ENCODE measurements at regions not wholly inside any gene's neighbourhood (a gene's known extent, or its start where the extent isn't known, plus 50 kb on each side); places are given as distances from the start of the nearest gene placed in this dataset.

DNA sequence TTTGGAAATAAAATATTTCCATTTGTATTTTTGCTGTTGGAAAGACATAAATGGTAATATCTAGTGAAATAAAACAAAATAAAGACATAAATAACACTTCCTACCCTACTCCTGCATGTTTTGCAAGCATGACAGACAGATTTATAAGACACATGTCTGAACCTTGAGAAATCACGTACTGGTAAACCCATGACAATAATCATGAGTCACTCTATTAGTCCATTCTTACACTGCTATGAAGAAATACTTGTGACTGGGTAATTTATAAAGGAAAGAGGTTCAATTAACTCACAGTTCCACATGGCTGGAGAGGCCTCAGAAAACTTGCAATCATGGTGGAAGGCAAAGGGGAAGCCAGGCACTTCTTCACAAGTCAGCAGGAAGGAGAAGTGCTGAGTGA is 942.2 kb downstream of the REEP3 start:
- no peak for DNase-seq

DNA sequence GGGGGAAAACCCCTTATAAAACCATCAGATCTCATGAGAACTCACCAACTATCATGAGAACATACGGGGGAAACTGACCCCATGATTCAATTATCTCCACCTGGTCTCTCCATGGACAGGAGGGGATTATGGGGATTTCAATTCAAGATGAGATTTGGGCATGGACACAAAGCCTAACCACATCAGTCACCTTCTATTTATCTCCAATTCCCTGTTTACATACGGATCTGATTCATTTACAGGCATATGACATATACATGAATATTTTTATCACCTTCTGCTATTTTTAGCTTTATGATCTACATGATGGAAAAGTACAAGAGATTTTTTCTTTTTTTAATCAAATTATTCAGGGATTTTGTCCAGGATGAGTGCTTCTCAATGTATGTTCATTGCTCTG is 944.5 kb downstream of the REEP3 start:
- DNase-seq: no peak

DNA sequence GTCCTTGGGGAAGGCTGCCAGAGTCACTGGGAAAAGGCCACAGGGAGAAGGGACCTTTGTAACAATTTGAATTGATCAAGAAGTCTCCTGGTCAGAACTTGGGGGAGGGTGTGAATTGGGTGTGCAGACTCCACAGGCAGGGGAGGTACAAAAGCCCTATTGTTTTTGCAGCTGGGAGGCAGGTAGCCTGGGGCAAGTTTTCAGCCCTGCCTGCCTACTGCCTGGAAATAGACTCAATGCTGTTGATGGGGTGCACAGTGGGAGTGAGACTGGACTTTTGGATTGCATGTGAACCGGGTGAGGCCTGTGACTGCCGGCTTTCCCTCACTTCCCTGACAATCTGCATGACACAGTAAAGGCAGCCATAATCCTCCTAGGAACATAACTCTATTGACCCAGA is 947.0 kb downstream of the REEP3 start:
- DNase-seq: no peak

DNA sequence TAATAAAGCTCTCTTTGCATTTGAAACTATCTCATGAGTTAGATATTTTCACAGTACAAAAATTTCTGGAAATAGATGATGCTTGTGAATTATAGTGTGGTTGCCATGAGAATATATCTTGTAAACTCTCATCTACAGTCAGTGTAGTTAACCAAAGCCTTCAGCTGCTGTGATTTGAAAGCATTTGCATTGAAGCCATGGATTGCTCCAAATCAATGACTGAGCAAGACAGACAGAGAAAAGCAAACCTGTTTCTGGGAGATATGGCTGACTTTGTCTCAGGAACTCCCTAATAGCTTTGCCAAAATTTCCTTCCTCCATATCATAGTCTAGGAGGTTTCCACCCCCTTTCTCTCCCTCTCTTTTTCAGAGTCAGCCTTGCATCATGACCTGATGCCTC is 955.3 kb downstream of the REEP3 start:
- no peak for DNase-seq

DNA sequence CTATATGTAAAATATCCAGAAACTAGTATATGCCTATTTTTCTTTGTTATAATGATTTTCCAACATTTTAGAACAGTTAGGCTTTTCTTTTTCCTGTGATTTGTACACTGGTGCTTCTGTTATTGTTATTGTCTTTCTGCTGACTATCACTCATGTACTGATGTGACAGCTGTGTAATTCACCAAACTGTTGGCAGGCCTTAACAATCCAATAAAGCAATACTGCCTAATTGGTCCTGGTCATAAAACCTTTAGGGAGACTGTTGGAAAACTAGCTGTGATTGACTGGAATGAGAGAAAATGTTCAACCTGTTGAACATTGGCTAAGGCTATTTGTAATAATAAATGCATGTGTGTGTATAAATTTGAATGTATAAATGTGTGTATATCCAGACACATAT is 956.6 kb downstream of the REEP3 start:
- no peak for DNase-seq

DNA sequence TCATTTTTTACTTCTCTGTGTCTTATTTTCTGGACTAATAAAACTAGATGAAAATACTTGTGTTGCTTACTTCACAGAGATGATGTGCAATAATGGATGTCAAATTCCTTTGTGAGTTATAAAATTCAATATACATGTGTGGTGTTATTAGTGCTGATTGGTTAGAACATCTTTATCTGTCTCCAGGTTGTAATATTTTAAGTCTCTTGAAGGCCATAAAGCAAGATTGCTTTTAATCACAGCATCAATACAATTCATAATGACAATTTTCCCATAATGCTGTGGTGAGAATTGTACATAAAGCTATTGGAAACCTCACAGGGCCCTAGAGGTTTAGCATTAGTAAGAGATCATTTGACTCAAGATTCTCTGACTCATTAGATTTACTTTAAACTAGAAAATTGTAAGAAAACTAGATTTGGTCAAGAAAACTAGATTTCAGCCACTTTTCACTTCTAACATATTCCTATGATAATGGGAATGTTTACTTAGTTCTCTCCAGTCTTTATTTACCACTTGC is 963.7 kb downstream of the REEP3 start:
- DNase-seq: no peak

DNA sequence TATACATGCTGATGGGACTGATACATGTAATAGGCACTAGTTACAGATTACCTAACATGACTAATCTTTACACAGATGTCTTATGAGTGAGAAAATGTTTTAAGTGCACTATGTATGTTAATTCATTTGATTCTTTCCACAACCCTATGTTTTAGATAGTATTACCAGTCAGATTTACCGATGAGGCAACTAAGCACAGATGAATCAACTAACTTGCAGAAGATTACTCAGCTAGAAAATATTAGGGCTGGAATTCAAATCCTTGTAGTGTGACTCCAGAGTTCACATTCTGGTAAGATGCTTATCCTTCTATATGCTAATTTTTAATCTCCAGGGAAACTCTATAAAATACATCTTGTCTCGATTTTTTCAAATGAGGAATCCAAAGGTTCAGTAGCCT is 964.9 kb downstream of the REEP3 start:
- DNase-seq: no peak

DNA sequence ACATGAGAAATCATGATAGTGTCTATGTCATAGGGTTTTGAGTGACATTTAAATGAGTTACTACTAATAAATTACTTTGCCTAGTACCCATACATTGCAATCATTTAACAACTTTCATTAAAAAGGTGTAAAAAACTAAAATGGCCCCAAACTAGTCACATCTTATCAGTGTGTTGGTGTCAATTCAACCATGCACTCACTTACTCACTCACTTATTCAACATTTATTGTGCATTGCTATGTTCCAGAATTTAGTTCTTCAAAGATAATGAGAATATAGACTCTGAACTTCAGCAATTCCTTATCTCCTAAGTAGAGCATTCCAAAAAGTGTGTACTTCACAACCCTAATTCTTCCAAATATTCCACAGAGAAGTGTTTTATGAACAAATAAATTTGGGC is 965.7 kb downstream of the REEP3 start:
- no peak for DNase-seq

DNA sequence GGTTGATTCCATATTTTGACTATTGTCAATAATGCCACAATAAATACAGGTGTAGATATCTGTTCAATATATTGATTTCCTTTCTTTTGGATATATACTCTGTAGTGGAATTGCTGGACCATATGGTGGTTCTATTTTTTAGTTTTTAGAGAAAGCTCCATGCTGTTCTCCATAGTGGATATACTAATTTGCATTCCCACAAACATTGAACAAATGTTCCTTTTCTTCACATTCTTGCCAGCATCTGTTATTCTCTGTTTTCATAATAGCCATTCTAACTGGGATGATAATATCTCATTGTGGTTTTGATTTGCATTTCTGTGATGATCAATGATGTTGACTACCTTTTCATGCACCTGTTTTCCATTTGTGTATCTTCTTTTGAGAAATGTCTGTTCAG is 973.7 kb downstream of the REEP3 start:
- DNase-seq: no peak

DNA sequence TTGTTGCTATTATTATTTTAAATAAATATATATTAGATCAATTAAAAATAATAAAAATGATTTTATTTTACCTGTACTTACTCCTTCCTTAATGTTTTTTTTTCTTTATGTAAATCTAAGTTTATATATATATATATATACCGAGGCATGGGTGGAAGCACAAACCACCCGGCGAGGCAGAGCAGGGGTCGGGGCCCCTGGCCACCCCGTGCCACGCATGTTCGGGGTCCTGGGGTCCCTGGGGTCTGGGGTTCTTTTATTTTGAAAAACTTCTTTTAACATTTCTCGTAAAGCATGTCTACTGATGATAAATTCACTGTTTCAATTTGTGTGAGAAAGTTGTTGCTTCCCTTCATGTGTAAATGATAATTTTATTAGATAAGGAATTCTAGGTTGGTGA is 976.1 kb downstream of the REEP3 start:
- DNase-seq: no peak

DNA sequence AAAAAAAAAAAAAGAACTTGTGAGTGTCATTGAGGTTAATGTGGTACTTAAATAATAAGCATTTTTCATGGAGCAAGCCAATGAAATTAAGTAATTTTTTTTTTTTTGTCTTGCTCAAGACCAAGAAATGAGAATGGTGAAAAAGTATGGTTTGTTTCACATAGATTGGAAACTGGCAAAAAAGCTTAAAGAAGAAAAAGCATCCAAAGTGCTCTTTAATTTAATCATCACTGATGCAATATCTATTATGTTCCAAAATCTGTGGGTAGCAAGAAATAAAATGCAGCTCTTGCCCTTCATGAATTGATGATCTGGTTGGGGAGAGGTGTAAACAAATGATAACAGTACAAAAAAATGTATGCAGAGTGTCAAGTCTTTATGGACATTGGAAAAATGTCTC is 980.6 kb downstream of the REEP3 start:
- DNase-seq: no peak

DNA sequence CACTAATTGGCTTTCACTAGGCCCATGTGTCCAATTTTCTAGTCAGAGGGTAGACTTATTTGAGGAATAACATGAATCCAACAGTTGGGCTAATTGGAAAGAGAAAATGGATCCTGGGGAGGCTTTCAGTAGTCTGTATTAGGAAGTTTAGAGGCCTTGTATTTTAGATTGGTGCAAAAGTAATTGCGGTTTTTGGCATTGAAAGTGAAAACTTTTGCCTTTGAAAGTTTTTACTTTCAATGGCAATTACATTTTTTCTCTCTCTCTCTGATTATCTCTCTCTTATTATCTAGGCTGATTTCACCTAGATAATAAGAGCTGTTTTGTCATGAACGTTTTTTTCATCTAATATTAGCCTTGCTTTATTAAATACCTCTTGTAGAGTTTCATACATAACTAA is 981.7 kb downstream of the REEP3 start:
- DNase-seq: no peak

DNA sequence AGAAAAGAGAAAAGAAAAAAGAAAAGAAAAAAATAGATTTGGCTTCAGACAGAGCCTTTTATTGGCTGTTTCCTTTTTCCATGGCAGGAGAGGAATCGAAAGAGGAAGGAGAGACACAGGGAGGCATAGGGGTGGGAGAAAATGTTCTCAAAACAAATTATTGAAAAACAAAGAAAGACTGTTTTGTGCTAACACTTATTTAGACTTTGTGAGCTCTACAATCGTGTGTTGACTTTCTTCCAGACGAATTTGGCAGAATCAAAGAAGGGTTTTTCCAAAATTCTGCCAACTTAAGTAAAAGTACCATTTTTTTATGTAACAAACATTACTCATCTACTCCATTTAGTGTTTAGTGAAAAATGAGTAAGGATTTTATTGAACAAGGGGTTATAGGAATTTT is 982.2 kb downstream of the REEP3 start:
- no peak for DNase-seq

DNA sequence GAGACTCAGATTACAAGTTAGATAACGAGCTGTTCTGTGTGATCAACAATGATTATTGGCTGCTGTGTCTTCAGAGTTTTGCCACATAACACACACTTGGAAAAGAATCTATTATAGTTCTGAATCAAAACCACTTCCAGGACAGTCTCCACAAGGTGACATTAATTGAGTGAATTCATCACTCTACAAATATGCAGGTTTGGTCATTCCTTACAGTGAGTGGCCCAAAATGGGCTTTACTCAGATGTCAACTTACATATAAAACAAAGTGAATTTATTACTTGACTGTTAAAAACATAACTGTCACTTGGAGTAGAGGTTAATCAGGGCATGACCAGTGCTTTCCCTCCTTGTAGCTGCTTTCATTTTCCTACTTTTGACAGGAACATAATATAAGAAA is 984.3 kb downstream of the REEP3 start:
- DNase-seq: no peak

DNA sequence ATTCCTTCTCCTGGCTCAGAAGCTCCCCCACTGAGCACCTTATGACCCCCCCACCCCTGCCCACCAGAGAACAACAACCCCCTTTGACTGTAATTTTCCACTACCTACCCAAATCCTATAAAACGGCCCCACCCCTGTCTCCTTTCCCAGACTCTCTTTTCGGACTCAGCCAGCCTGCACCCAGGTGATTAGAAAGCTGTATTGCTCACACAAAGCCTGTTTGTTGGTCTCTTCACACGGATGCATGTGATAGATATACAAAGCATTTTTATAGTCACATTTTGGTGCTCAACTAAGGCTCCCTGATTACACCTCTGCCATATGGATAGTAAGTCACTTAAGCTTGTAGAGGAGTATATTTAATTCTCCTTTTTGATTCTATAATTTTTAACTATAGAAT is 985.8 kb downstream of the REEP3 start:
- no peak for DNase-seq

DNA sequence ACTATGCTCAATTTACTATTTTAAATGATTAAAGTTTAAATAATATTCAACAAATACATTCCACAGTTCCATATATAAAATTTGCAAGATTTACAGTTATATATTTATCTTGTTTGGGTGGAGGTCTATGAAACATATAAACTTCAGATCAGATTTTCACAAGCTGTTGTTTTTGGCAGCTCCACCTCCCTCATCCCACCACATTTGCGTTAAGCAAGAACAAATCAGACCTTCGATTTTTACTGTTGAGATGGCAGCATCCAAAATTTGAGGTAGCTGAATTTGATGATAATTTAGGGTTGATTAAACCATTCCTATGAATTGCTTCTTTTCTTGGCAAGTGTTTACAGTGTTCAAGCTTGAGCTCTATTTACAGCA is 986.4 kb downstream of the REEP3 start:
- DNase-seq: no peak

DNA sequence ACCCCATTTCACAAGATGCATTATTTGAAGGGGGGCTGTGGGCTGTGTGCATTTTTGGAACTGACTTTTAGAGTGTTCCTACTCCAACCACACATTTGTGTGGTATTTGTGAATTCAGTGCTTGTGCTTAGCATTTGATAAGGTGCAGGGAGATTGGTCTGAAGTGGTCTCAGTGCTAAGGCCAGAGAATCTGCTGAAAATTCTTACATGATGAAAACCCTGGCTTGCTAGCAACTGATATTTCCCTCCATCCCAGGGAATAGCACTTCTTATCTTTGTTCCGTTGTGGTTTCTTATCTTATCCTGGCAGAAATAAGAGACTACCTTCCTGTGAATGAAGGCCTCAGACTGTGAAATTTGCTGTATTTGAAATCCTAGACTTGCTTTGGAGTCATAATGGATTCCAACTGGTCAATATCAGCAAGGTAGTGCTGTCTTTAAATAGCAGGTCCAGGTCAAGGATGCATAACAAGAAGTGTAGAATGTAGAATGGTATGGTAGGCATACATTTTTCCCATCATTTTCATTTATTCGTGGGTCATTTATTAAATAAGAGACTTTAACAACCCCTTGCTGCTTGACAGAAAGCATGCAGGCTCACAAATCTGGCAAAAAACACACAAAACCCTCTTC is 986.9 kb downstream of the REEP3 start:
- no peak for DNase-seq

DNA sequence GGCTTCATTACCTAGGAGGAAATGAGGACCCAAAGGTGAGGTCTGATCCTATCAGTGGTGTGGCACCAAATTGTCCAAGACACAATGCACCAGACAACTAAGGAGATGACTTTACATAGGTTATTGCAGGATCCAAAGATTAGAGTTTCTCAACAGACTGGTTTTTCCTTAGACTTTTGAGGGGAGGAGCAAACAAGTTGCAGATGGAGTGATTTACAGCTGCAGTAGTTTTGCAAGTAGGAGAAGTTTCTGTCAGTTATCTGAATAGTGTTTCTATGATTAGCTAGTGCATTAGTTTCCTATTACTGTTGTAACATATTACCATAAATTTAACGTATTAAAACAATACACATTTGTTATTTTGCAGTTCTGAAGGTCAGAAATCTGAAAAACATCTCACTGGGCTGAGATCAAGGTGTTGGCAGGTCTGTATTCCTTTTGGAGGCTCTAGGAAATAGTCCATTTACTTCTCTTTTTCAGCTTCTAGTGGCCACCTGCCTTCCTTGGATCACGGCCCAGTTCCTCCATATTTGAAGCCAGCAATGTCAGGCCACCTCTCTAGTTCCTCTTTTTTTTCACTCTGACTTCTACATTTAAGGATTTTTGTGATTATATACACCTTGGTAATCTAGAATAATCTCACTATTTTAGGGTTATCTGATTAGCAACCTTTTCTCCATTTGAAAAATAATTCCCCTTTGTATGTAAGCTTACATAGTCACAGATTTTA is 994.9 kb downstream of the REEP3 start:
- DNase-seq: no peak

DNA sequence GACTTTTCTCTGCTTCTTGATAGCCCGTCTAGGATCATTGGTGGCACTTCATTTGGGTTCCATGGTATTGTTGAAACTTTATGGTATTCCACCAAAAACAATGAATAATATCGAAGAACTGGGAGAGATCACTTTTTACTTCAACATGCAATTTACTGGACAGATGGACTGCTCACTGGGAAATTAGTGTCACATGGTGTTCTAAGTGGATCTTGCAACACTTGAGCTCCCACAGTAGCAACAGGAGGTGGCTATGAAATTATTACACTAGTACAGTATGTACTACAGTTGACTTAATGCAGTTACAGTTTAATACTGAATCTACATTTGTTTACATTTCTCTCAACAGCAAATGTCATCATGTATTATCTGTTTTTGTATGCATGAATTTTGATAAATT is 997.3 kb downstream of the REEP3 start:
- DNase-seq: no peak

DNA sequence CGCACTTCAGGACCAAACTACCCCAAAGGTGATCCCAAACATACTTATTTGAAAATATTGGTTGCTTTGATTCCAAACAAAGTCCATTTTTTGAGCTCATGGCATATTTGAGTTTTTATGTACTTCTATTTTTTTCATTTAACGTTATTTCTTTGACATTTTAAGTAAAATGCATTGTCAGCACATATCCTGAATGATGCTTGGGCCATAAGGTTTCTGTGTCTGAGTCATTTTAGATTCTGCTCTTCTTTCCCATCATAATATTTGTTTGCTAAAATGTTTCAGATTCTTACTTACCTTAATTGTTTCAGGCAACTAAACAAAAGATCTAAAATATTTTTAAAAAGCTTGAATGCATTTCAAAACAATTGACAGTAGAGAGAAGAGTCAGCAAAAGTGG is 998.2 kb downstream of the REEP3 start:
- DNase-seq: no peak

DNA sequence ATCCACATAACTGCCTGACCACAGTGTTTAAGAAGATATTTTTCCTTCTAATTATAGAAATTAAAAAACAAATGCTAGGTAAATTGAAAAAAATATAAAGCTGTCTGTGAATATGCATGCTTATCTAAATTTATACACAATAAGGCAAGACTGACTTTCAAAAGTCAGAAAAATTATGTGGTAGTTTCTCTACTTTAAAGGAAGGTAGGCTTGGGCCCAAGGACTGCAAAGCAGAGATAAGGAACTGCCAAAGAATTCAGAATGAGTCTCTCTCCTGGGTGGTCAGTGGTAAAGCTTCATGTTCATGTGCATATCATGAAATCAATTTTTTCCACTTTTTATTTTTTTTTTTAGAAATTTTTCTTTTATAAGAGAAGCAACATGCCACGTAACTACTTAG is 998.6 kb downstream of the REEP3 start:
- DNase-seq: no peak

DNA sequence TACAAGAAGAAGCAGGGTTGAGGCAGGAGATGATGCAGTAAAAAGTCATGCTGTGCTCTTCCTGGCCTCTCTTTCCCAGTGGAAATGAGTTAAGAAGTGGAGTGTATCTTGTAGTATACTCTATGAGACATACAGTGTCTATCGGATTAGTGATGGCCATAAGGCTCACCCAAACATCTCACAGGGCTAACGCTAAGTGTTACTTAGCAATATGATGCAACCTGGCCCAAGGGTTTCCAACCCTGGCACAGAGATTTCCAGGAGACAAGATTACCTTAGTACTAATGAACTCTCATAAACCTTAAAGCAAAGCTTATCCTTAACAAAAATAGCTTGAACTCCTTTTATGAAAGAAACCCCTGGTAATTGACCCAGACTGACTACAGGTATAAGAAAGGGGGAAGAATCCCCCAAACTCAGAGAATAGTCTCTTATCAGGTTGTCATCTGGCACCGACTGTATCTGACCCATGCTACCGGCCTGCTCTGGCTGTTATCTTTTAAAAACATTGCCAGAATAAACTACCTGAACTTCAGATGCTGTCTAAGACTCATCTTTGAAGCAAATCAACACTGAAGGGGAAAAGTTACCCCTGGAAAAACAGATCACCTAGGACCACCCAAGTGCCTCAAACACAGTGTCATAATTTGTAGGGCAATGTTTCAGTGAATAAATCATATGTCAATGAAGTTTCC is 1002.0 kb downstream of the REEP3 start:
- no peak for DNase-seq

DNA sequence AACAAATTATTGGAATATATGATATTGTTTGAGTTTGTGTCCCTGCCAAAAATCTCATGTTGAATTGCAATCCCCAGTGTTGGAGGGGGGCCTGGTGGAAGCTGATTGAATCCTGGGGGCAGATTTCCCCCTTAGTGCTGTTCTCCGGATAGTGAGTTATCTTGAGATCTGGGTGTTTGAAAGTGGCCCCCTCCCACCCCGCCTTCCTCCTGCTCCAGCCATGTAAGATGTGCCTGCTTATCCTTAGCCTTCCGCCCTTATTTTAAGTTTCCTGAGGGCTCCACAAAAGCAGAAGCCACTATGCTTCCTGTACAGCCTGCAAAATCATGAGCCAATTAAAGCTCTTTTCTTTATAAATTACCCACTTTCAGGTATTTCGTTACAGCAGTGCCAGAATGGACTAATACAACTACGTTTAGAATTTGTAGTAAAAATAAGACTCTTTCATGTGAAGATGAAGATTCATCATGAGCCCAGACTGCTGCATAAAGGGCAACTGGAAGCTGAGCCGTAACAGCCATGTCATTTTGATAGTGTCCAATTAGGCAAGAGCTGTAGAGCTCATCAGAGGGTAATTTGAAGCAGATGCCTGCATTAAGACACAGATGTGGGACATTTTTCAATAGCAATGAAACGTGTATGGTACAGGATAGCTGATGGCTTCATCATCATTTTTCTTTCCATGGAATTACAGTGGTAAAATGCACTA is 1007.2 kb downstream of the REEP3 start:
- no peak for DNase-seq

DNA sequence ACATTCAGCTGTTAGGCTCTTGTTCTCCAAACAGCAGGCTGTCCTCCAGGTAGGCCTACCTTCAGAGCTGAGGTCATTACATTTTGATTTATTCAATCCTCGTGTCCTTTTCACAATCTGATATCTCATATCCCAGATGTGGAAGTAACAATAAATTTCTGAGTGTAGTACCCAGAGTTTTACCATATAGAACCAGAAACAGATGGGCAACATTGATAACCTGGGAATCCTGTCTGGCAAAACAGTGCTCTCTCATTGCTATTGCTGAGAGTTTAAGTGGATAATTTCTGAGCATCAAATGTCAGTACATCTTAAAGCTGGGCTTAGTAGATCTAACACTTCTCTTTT is 1007.8 kb downstream of the REEP3 start:
- DNase-seq: no peak
